ENCODE measurements at regions not wholly inside any gene's neighbourhood (a gene's known extent, or its start where the extent isn't known, plus 50 kb on each side); places are given as distances from the start of the nearest gene placed in this dataset.
A peak's percentile ranks its signal among the peaks of the same experiment; 100 is the strongest.

DNA sequence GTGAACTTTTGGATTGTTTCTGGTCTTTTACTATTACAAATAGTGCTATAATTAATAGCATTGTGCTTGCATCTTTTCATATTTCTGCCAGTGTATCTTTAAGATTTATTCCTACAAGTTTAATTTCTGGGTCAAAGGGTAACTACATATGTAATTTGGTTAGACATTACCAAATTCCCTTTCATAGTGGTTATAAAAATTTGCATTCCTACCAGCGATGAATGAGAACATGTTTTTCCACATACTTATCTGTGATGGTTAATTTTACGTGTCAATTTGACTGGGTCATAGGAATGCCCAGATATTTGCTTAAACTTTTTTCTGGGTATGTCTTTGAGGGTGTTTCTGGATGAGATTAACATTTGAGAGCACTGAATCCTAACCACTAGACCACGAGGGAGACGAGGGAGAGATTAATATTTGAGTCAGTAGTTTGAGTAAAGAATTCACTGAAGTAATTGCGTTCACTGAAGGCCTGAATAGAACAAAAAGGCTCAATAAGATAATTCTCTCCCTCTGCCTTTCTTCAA lies 132.3 kb upstream of the NEO1 start:
- DNase-seq (ENCODE audit: low spot score): no peak

DNA sequence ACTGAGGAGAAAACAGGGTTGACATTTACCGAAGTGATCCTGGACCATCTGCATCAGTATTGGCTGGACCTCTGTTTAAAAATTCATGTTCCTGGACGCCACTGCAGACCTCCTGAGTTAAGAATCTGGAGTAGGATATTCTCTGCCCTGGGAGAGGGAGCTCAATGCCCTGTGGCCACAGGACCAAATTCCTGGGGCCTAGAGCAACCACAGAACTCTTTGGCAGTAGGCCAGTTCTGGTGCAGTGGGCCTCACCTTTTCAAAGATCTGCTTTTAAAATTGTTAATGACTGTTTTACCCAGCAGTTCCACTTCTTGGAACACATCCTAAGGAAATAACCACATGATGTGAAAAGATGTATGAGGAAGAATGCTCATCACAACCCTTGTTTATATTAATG lies 133.3 kb upstream of the ADPGK start:
- peak; percentile 26 for DNase-seq (ENCODE audit: low spot score)

DNA sequence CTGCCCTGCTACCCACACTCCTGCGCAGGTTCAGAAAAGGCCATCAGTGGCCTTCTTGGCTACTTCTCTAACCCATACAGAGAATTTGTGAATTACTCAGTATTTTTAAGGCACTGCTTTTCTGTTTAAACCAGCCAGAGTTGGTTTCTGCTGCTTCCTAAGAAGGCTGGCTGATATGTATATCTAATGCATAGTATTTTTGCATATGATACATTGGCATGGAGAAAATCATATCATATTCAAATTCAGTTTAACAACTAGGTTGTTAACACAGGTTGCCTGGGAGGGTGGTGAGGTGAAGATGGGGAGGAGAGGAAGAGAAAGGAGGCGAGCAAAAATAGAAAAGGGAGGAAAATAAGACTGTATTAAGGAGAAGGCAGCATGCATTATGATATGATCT lies 132.8 kb upstream of the ADPGK start:
- no peak for DNase-seq (ENCODE audit: low spot score)

DNA sequence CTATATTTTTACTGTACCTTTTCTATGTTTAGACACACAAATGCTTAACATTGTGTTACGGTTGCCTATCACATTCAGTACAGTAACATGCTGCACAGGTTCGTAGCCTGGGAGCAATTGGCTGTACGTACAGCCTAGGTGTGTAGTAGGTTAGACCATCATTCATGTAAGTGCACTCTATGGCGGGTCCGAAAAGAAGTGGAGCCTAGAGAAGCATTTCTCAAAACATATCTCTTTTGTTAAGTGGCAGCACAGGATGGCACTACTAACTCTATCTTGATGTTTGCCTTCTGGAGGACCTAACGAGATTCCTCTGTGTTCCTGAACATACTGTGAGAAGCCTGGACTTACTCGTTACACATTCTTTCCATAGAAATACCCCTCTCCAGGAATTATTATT lies 132.3 kb upstream of the ADPGK start:
- no peak for DNase-seq (ENCODE audit: low spot score)

DNA sequence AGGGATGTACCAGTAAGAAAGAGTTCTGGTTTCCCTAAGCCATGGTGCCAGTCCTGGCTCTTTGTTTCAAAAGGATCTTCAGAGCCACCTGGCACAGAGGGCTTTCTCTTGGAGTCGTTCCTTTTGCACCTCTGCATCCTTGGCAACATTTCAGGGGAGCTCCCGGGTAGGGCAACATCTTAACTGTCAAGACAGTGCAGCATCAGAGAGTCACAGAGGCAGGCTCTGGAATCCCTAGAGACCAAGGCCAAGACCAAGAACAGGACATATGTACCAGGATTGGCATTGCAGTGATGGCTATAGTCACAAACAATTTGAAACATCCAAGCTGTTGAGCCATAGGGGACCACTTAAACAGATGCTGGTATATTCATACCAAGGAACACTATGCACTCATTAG lies 129.4 kb upstream of the ADPGK start:
- DNase-seq (ENCODE audit: low spot score): no peak

DNA sequence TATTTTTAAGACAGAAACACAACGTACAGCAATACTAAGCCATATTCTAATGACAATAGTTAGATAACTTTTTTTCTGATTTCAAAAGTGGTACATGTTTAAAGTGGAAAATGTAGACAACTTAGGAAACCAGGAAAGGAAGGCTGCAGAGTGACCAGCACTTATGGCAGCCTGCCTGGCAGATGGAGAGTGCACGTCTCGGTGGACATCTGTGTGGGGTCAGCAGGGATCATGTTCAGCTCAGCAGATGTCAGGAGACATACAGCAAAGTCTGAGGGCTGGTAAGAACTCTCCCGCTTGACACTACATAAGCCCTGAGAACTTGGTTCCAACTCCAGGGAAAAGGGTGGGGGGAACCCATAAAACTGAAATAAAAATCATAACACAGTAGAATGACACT lies 128.6 kb upstream of the ADPGK start:
- DNase-seq (ENCODE audit: low spot score): no peak

DNA sequence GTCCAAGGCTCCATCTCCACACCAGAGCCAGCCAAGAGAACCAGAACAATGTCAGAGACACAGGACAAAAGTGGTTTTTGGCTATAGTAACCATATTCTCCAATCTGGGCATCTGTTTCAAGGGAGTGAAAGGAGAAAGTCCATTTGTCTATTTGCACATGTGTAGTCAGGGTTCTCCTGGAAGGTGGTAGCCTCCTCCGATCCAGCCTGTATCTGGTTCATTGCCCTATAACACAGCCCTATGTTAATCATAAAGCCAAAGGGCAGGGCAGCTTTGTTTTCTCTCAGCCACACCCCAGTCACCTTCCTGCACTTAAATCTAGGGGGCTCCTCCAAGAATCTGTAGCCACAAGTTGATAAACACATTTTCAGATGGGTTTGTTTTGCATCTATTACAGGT lies 128.1 kb upstream of the ADPGK start:
- DNase-seq (ENCODE audit: low spot score): no peak

DNA sequence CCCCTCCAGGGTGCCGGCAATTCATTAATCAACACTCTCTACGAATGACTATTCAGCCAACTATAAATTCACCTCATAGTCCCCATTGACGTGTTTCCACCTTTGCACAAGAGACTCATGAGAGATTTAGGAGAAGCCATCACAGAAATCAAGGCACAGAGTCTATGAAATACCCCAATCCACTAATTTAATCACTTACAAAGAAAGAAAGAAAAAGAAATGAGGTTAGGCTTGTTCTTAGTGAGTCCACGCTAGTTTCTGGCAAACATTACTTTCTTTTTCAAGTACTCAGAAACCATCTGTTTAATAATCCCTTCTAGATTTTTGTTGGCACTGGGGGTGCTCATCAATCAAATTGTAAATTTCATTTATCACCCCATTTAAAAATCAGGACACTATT lies 125.2 kb upstream of the ADPGK start:
- DNase-seq (ENCODE audit: low spot score): no peak

DNA sequence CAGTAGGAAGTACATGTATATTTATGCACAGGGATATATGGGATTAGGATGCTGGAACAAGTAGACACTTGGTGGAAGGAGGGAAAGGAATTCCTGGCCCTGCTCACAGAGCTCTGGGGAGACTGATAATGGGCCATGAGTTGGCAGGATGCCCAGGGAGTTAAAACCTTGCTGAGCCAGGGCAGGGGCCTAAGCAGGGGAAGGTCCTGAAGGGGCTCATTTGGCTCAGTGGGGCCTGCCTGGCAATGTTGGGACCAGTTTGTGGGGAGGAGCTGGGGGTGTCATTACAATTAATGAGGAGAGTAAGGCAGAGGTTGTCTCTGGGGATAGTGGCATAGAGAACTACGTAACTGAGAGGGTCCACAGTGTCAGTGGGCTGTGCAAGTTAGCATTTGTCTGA lies 124.2 kb upstream of the ADPGK start:
- DNase-seq (ENCODE audit: low spot score): no peak

DNA sequence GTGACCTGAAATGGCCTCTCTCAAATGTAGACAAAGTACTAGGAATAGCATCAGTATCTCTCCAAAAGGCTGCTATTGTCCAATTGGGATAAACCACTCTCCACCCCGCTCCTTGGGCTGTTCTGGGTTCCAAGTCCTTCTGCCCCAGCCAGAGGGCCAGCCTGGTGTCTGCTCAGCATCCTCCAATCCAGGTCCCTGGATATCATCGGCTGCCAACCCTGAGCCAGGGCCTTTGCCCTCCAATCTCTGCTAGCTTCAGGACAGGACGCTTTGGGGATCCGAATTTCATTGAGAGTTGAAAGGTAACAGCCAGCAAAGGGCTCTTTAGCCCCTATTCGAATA lies 119.3 kb upstream of the ADPGK start:
- DNase-seq (ENCODE audit: low spot score): no peak

DNA sequence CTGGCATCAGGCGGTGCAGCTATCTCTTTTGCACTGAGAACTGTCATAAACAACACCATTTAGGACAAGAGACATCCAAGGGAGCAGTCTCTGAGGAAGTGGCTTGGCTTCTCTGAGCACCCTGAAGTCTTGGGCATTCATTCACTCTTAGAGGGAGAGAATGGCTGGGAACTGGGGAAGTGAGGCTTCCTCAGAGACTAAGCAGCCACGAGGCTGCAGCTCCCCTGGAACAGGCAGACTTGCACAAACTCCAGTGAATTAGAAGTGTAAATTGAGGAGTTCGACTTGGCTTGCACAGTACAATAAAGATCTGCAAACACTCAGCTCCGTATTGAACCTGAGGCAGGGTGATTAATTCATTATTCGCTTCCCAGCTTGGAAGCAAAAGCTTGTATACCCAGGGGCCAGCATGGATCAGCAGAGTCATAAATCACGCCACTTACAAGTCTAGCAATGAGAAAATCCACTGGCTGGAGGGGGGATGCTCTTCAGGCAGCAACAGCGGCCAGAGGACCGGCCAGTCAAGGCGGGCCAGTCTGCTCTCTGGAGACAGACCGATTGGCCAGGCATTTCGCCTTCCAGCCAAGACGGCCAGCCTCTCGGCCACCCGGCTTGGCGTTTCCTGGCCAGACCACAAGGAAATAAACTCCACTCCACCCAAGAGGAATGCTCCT lies 118.8 kb upstream of the ADPGK start:
- DNase-seq (ENCODE audit: low spot score): no peak

DNA sequence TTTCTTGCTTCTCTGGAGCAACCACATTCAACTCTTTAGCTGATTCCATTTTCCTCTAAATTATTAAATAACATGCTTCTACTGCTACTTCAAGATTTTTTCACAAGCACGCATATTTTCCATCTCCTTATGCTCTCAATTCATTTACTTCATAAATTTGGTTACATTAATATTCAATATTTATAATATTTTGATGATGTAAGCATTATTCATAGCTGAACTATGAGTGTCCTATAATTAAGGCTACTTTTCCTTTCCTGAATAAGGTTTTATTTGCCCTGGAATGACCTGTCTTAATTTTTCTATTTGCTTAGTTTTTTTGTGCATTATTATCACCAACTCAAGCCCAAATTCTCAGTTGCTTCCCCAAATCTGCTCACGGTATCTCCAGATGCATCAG lies 109.4 kb upstream of the ADPGK start:
- DNase-seq (ENCODE audit: low spot score): no peak

DNA sequence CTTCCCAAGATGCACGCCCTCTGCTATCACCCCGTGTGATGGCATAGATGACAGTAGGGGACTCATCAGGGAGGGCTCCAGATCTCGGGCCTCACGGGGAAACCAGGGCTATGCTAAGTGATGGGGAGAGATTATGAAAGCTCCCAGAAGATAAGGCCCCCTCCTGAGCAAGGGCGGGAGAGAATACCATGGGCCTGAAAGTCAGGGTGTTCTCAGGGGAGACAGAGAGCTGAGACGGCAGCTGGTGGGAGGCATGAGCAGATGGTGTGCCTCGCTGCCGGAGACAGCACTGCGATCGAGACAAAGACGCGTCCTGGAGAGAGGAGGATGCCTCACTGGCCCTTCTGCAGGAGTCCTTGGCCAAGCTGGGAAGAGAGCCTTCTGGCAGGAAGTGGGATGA lies 106.5 kb upstream of the ADPGK start:
- DNase-seq (ENCODE audit: low spot score): no peak

DNA sequence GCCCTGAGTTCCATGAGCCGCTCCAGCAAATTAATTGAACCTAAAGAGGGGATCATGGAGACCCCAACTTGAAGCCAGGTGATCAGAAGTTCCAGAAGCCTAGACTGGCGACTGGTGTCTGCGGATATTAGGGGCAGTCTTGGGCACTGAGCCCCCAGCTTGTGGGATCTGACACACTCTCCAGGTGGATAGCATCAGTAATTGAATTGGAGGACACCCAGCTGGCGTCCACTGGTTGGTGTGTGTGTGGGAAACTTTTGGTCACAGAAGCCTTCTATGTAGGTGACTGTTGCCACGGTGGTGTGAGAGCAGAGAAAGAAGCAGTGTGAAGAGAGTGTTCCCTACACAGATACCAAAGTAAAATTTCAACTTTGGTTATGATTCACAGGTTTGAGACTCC lies 106.0 kb upstream of the ADPGK start:
- no peak for DNase-seq (ENCODE audit: low spot score)

DNA sequence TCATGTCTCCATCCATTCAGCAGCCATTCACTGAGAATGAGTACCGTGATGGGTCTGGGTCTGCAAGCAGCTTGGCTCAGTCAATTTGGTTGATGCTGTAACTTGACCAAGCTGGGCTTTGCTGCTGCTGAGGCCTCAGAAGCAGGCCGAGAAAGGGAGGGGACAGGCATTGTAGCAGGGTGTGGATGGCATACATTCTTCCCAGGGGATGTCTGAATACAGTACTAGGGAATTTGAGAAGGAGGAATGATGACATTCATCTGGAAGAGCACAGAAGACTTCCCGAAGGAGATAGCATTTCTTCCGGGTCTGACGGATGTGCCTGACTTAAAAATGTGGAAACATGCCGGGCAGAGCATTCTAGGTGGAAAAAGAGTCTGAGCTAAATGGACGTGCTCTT lies 105.3 kb upstream of the ADPGK start:
- DNase-seq (ENCODE audit: low spot score): no peak

DNA sequence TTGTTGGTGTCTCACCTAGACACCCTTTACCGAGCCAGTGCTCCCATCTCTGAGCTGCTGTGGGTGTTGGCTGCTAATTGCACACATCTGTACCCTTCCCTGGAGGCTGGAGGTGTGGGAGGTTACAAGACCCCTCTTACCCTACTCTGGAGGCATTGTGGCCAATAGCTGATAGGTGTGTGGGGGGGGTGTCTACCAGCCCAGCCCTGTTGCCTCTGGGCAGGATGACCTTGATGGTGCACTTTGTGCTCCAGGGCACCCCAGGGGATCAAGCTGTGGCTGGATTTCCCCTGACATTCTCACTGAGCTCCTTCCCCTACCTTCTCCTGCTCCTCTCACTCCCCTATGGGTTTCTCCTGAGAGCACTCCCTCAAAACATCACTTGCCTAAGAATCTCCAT lies 104.7 kb upstream of the ADPGK start:
- DNase-seq (ENCODE audit: low spot score): no peak

DNA sequence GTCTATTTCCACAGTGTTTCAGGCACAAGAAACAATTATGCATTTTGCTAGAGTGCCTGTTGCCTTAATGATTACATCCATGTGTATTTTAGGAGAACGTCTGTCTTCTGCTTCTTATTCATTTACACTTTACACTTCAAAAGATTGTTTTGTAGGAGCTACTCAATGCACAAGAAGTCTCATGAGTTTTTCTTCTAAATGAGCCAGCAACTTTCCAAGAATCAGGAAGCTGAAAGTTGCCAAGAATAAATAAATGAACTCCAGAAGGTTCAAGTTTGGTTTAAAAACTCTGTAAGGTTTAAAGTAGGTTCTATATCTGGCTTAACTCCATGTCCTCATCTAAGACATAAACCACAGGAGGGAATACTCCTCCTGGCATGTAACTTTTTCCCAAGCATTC lies 103.8 kb upstream of the ADPGK start:
- DNase-seq (ENCODE audit: low spot score): no peak

DNA sequence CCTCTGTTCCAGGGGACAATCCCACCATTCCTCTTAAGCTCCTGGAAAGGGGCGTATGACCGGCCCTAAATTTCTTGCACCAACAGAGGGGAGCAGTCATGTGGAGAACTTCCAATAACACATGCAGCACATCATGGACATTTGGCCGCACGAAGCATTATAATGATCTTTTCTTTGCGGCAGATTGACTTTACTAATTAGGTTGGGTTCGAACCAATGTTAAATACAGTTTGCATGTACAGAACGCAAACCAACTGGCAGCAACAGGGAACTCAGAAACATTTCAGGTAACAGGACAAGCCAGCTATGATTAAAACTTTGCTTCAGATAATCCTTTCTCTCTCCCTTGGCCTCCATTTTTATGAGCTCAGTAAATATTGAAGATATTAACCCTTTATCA lies 100.8 kb upstream of the ADPGK start:
- DNase-seq (ENCODE audit: low spot score): no peak

DNA sequence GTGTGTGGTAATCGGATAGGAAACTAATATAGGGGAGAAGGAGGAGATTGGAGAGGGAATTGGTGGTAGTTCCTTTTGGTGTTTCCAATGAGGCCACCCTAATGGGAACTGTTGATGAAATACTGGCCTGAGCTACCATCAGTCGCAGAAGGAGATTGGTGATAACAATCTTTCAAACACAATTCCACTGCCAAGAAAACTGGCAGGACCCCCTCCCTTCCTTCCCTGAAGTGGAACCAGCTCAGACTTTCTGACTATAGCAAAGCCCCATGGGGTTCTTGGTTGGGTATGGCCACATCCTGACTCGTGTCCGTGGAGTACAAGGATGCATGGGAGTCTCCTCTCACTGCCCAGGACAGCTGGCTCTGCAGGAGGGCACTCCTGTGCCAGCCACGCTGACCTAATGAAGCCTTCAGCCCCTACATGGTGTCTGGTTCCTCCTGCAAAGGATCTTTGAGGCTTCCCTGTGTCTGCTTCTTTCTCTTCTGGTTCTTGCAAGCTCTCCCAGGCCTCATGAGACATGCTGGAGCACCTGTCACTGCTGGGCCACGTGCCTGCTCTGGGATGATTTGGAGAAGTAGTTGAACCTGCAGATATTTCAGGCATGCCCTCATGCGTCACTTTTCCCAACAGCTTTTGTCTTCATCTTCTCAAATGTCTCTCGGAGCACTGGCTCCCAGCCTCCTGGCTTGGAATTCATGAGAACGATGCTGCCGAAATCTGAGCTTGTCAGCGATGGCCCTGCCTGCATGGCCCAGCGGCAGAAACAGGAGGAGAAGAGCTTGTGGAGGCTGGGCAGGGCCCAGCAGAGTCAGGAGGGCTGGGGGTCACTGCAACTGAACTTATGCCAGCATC lies 90.0 kb upstream of the ADPGK start:
- no peak for DNase-seq (ENCODE audit: low spot score)

DNA sequence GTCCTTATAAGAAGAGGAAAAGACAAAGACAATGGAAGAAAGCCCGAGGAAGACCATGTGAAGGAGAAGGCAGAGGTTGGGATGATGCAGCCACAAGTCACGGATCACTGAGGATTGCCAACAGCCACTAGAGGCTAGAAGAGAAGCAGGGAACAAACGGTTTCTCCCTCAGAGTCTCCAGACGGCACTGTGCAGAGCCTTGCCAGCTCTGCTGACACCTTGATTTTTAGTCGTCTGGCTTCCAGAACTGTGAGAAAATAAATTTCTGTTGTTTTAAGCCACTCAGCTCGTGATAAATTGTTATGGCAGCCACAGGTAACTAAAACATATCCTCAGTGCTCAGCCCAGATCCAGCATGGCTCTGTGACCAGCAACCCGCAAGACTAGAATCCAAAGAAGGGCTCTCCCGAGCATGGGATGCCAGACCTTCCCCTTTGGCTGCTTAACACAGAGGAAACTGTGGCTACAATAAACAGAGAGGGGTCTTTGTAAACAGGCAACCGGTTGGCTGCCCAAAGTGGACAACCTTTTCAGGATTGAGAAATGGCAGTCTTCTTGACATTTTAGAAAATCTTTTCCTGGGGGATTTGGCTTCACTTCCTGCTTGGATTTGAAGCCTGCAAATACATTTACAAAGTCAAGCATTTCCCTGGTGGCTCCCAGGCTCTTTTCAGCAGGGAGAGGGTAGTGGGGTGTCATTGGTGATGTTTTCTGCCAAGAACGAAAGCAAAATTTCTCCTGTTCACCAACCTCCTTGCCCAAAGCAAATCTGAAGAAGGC lies 88.7 kb upstream of the ADPGK start:
- DNase-seq (ENCODE audit: low spot score): no peak

DNA sequence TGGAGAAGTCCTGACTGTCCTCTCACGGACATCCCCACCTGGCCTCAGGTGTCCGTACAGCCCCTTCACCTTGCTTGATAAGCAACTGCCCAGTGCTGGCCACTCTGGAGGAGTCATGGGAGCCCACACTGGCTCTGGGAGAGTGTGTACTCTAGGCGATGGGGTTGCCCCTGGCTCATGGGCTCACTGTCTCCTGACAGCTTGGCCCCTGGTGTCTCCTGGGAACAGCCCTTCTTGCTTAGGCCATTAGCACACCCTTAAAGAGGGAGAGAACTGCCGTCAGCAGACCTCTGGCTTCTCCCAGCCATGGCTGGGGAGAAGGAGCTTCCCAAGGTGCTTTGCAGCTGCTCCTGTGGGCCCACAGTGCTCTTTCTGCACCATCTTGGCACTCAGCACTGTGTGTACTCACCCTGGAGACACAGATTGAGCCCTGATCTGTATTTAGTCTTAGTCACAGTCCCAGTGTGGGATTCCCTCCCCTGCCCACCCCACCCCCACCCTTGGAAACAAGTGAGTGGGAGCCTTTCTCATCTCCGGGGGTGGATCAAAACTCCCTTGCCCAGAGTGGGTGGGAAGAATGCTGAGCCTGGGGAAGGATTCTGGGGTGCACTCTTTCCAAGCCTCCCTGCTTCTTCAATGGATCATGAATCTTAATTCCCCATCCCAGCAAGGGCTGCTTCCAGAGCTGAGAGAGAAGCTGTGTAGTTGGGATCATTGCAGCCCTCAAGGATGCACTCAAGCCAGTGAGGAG lies 83.5 kb upstream of the ADPGK start:
- DNase-seq (ENCODE audit: low spot score): no peak

DNA sequence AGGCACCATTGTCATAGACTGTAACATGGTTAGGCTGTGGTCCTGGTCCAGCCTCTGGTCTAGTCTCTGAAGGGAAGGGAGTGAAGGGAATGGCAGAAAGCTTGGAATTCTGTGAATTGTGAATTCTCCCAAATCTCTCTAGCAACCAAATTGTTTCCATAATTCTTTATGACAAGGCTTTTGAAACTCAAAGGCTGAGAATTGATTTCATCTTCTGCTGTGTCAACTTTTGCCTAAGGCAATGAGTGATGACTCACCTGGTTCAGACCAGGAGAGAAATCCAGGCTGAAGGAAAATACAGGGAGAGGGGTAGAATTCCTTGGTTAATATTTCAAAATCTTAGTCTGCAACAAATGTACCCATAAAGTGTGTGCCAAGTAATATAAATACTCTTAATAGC lies 82.6 kb upstream of the ADPGK start:
- DNase-seq (ENCODE audit: low spot score): no peak
